NT2/D1 (cell line): ENCODE measurements at regions not wholly inside any gene's neighbourhood (a gene's known extent, or its start where the extent isn't known, plus 50 kb on each side); places are given as distances from the start of the nearest gene placed in this dataset.

Experiments
- YY1 ChIP-seq: IDR thresholded peaks from 2 replicates; pipeline ENCODE4 v1.6.1; 2011; ENCODE audit not compliant: insufficient read length, insufficient read depth
- ZNF274 ChIP-seq: IDR thresholded peaks from 2 replicates; pipeline ENCODE4 v1.6.1; 2011; ENCODE audit warnings: mild to moderate bottlenecking, low read depth, low read length

DNA sequence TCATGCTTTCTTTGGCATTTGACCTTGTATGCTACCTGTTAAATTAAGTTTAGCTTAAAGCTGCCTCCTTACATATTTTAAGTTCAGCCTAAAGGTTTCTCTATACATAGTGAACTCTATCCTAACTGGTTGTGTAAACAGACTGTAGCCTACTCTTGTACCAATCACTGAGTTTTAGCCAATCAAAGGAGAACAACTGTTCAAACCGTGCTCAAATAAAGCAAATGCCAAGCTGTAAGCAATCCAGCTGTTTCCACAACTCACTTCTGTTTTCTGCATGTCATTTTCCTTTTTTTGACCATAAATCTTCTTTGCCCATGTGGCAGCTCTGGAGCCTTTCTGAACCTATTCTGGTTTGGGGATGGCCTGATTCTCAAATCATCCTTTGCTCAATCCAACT, 1603.8 kb upstream of the ACVR2A start:
- TF ChIP-seq ZNF274 (no peak), YY1 (no peak)
